ENCODE measurements at regions not wholly inside any gene's neighbourhood (a gene's known extent, or its start where the extent isn't known, plus 50 kb on each side); places are given as distances from the start of the nearest gene placed in this dataset.

- H3K27me3 ChIP-seq (ENCODE audit: insufficient read depth, poor library complexity, severe bottlenecking): no peaks in the 10 kb centered on the region
- TF ChIP-seq REST (IDR thresholded peaks at IDR 0.05; ENCODE audit: insufficient replicate concordance, low read depth) (no peak), CTCF (IDR thresholded peaks at IDR 0.05; ENCODE audit: insufficient read depth, low read length) (no peak), GABPA (IDR thresholded peaks at IDR 0.05; ENCODE audit: low read depth) (no peak), POLR2AphosphoS5 (IDR thresholded peaks at IDR 0.05; ENCODE audit: low read depth) (no peak), SPI1 (IDR thresholded peaks at IDR 0.05; ENCODE audit: borderline replicate concordance, low read depth) (no peak)
- H3K27ac ChIP-seq (replicated peaks): no peak overlapping the region
- no peak overlapping the region for H3K4me3 ChIP-seq (replicated peaks; ENCODE audit: insufficient read depth, low read length)
- no peak for DNase-seq (ENCODE audit: low read depth in 1 of 2, low spot score in 1 of 2)
Measured at GRCh38 chr18:65398347-65399075, 352.3 kb upstream of the CDH7 start.

- Histone ChIP-seq H3K27ac (replicated peaks) (no peak overlapping the region), H3K4me3 (replicated peaks; ENCODE audit: insufficient read depth, low read length) (no peak overlapping the region), H3K27me3 (ENCODE audit: insufficient read depth, poor library complexity, severe bottlenecking) (no peaks in the 10 kb centered on the region)
- TF ChIP-seq CTCF (IDR thresholded peaks at IDR 0.05; ENCODE audit: insufficient read depth, low read length) (no peak), SPI1 (IDR thresholded peaks at IDR 0.05; ENCODE audit: borderline replicate concordance, low read depth) (no peak), POLR2AphosphoS5 (IDR thresholded peaks at IDR 0.05; ENCODE audit: low read depth) (no peak)
- no peak for DNase-seq (ENCODE audit: low read depth in 1 of 2, low spot score in 1 of 2)
Measured at GRCh38 chr18:65380986-65381385, 369.8 kb upstream of the CDH7 start.

- no peak overlapping the region for H3K4me3 ChIP-seq (replicated peaks; ENCODE audit: insufficient read depth, low read length)
- DNase-seq (ENCODE audit: low read depth in 1 of 2, low spot score in 1 of 2): no peak
- no peaks in the 10 kb centered on the region for H3K27me3 ChIP-seq (ENCODE audit: insufficient read depth, poor library complexity, severe bottlenecking)
- H3K27ac ChIP-seq (replicated peaks): no peak overlapping the region
- no peak for TF ChIP-seq POLR2AphosphoS5 (IDR thresholded peaks at IDR 0.05; ENCODE audit: low read depth)
- no peak for TF ChIP-seq SPI1 (IDR thresholded peaks at IDR 0.05; ENCODE audit: borderline replicate concordance, low read depth)
- no peak for TF ChIP-seq CTCF (IDR thresholded peaks at IDR 0.05; ENCODE audit: insufficient read depth, low read length)
- TF ChIP-seq GABPA (IDR thresholded peaks at IDR 0.05; ENCODE audit: low read depth): no peak
- TF ChIP-seq REST (IDR thresholded peaks at IDR 0.05; ENCODE audit: insufficient replicate concordance, low read depth): no peak
Measured at GRCh38 chr18:65380571-65380970, 370.2 kb upstream of the CDH7 start.

- Histone ChIP-seq H3K27ac (replicated peaks) (no peak overlapping the region), H3K27me3 (ENCODE audit: insufficient read depth, poor library complexity, severe bottlenecking) (no peaks in the 10 kb centered on the region), H3K4me3 (replicated peaks; ENCODE audit: insufficient read depth, low read length) (no peak overlapping the region)
- no peak for DNase-seq (ENCODE audit: low read depth in 1 of 2, low spot score in 1 of 2)
- TF ChIP-seq REST (IDR thresholded peaks at IDR 0.05; ENCODE audit: insufficient replicate concordance, low read depth): no peak
- no peak for TF ChIP-seq POLR2AphosphoS5 (IDR thresholded peaks at IDR 0.05; ENCODE audit: low read depth)
- no peak for TF ChIP-seq CTCF (IDR thresholded peaks at IDR 0.05; ENCODE audit: insufficient read depth, low read length)
- no peak for TF ChIP-seq SPI1 (IDR thresholded peaks at IDR 0.05; ENCODE audit: borderline replicate concordance, low read depth)
- no peak for TF ChIP-seq GABPA (IDR thresholded peaks at IDR 0.05; ENCODE audit: low read depth)
Measured at GRCh38 chr18:65372904-65373303, 377.9 kb upstream of the CDH7 start.
